B cell (primary cell): ENCODE measurements at regions not wholly inside any gene's neighbourhood (a gene's known extent, or its start where the extent isn't known, plus 50 kb on each side); places are given as distances from the start of the nearest gene placed in this dataset.

Experiments used
- ATAC-seq: fragments of 200-7000 bp; cut with Tn5 transposase; one replicate; pipeline ENCODE4 v1.10.0; 2021; ENCODE audit warnings: low read depth, mild to moderate bottlenecking, moderate number of reproducible peaks, moderate library complexity
- CTCF ChIA-PET: fragments of 350-600 bp; sonication (Branson Sonifier 250); formaldehyde crosslinking; loops from one replicate; lab custom pipeline; 2021; ENCODE audit warnings: antibody characterized with exemption, inconsistent platforms; lab: Charles Lee
- POLR2A ChIA-PET: fragments of 350-600 bp; sonication (Branson Sonifier 250); formaldehyde crosslinking; loops from one replicate; lab custom pipeline; 2021; ENCODE audit warnings: antibody characterized with exemption; lab: Charles Lee
- DNase-seq: peaks from one replicate; pipeline ENCODE4 v3.0.0; 2013
- H2AFZ ChIP-seq: 2 replicates; pipeline ENCODE4 v1.6.1; 2012; ENCODE audit warnings: mild to moderate bottlenecking, low read depth, low read length; ENCODE audit not compliant: insufficient read depth, poor library complexity, severe bottlenecking
- H3K27ac ChIP-seq, 2 donors: 1 replicate in 1 of 2; 2 replicates in 1 of 2; pipeline ENCODE4 v1.5.1; 2012 to 2013; ENCODE audit warnings: low read length in 2 of 2, mild to moderate bottlenecking in 2 of 2, moderate library complexity in 1 of 2
- H3K27me3 ChIP-seq, 4 experiments: fragments of 200-600 bp in 1 of 4; sonication (generic) in 1 of 4; replicated peaks in 1 of 4; 1 replicate in 2 of 4; 2 replicates in 2 of 4; pipeline versions ENCODE4 v1.6.1 to v1.7.0; 2013 to 2016; ENCODE audit warnings: low read length in 3 of 4, mild to moderate bottlenecking in 2 of 4, mixed read lengths in 1 of 4, moderate library complexity in 1 of 4; ENCODE audit not compliant: insufficient read depth in 4 of 4, control insufficient read depth in 3 of 4; ENCODE audit errors: control extremely low read depth in 1 of 4
- H3K36me3 ChIP-seq, 2 experiments: replicated peaks in 1 of 2; 1 replicate in 1 of 2; 2 replicates in 1 of 2; pipeline versions ENCODE4 v1.6.1 to v1.7.1; 2013; ENCODE audit warnings: low read length in 1 of 2; ENCODE audit not compliant: insufficient read depth in 2 of 2, control insufficient read depth in 1 of 2; ENCODE audit errors: control extremely low read depth in 1 of 2, extremely low read depth in 1 of 2
- H3K4me1 ChIP-seq, 2 donors: fragments of 200-600 bp in 1 of 2; sonication (generic) in 1 of 2; 1 replicate in 1 of 2; 2 replicates in 1 of 2; pipeline versions ENCODE4 v1.5.1 to v1.6.1; 2013 to 2017; ENCODE audit warnings: low read length in 2 of 2; ENCODE audit not compliant: control insufficient read depth in 2 of 2, insufficient read depth in 2 of 2
- H3K4me2 ChIP-seq: replicated peaks from 2 replicates; pipeline ENCODE3; 2012; ENCODE audit warnings: mild to moderate bottlenecking, low read depth, low read length; ENCODE audit not compliant: poor library complexity, severe bottlenecking
- H3K4me3 ChIP-seq, 5 experiments: fragments of 200-600 bp in 1 of 5; sonication (generic) in 1 of 5; 1 replicate in 3 of 5; 2 replicates in 2 of 5; pipeline versions ENCODE4 v1.5.1 to v1.7.0; 2011 to 2016; ENCODE audit warnings: low read length in 4 of 5, mild to moderate bottlenecking in 4 of 5, low read depth in 2 of 5, control low read depth in 1 of 5, moderate library complexity in 1 of 5; ENCODE audit not compliant: insufficient read depth in 1 of 5; ENCODE audit errors: control extremely low read depth in 1 of 5, extremely low read depth in 1 of 5
- H3K79me2 ChIP-seq: fragments of 200-600 bp; sonication (generic); one replicate; pipeline ENCODE4 v1.6.0; 2016; ENCODE audit warnings: low read length; ENCODE audit not compliant: control insufficient read depth, insufficient read depth
- H3K9ac ChIP-seq: fragments of 200-600 bp; sonication (generic); 2 replicates; pipeline ENCODE4 v1.6.1; 2017; ENCODE audit warnings: mild to moderate bottlenecking, low read length, moderate library complexity
- H3K9me3 ChIP-seq, 3 donors: one replicate each; pipeline versions ENCODE4 v1.6.1 to v1.7.1; 2013; ENCODE audit warnings: low read length in 2 of 3; ENCODE audit not compliant: control insufficient read depth in 2 of 3, insufficient read depth in 1 of 3; ENCODE audit errors: control extremely low read depth in 1 of 3
- H4K20me1 ChIP-seq: 2 replicates; pipeline ENCODE4 v1.6.0; 2012; ENCODE audit warnings: mild to moderate bottlenecking, low read length; ENCODE audit not compliant: insufficient read depth, control insufficient read depth, poor library complexity, severe bottlenecking
- H3K27ac Mint-ChIP-seq: one replicate; pipeline ENCODE4 v1.8.0; 2021; ENCODE audit warnings: mixed read lengths
- H3K27me3 Mint-ChIP-seq: one replicate; pipeline ENCODE4 v1.8.0; 2021; ENCODE audit warnings: mixed read lengths
- H3K4me1 Mint-ChIP-seq: one replicate; pipeline ENCODE4 v1.8.0; 2021; ENCODE audit warnings: mixed read lengths
- H3K4me3 Mint-ChIP-seq: one replicate; pipeline ENCODE4 v1.8.0; 2021; ENCODE audit warnings: mixed read lengths
- H3K9me3 Mint-ChIP-seq: one replicate; pipeline ENCODE4 v1.8.0; 2022; ENCODE audit warnings: mixed read lengths; ENCODE audit not compliant: insufficient read depth
- EZH2 ChIP-seq: IDR thresholded peaks from 2 replicates; pipeline ENCODE4 v1.6.1; 2012; ENCODE audit warnings: borderline replicate concordance, low read depth, mild to moderate bottlenecking, moderate library complexity, low read length; ENCODE audit not compliant: insufficient read depth, poor library complexity, severe bottlenecking
- WGBS: methylation state at CpG from one replicate; pipeline ENCODE4 v1.1.5; 2013; ENCODE audit warnings: missing lambda C conversion rate; ENCODE audit not compliant: insufficient coverage; 5-methylcytosine and 5-hydroxymethylcytosine counted together
- intact Hi-C: fragments of 100-400 bp; cut with micrococcal nuclease; formaldehyde crosslinking; loops from one replicate; pipeline ENCODE4 v1.10.0; 2022
- TF ChIP-seq, protein P1 (sequence below): fragments of 200-600 bp; IDR thresholded peaks from one replicate; pipeline ENCODE4 v1.8.0; 2022; ENCODE audit warnings: antibody characterized with exemption, mild to moderate bottlenecking

DNA sequence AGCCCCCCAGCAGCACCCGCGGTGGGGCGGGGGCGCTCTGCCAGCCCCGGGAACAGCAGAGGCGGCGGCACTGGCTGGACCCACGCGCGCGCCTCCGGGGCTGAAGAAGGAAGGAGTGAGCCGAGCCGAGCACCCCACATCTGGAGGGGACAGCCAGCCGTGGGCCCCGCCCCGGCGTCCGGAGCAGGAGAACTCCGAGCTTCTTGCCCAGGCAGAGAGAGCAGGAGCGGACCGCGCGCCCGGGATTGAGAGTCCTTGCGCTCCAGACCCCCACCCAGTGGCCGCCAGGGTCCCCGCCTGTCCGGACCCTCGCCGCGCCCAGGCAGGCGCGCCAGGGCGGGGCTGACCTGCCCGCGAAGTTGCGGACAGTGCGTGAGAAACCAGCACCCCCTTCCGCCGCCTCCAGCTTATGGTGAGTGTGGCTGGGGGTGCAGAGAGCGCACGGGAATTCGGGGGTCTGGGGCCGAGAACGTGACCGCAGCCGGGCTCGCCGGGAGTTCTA, 921.9 kb upstream of the EEF2KMT start:
- ChIA-PET CTCF (no interaction called here), POLR2A (no interaction called here)
- intact Hi-C loops = no loop called here
- TF ChIP-seq, protein P1, sequence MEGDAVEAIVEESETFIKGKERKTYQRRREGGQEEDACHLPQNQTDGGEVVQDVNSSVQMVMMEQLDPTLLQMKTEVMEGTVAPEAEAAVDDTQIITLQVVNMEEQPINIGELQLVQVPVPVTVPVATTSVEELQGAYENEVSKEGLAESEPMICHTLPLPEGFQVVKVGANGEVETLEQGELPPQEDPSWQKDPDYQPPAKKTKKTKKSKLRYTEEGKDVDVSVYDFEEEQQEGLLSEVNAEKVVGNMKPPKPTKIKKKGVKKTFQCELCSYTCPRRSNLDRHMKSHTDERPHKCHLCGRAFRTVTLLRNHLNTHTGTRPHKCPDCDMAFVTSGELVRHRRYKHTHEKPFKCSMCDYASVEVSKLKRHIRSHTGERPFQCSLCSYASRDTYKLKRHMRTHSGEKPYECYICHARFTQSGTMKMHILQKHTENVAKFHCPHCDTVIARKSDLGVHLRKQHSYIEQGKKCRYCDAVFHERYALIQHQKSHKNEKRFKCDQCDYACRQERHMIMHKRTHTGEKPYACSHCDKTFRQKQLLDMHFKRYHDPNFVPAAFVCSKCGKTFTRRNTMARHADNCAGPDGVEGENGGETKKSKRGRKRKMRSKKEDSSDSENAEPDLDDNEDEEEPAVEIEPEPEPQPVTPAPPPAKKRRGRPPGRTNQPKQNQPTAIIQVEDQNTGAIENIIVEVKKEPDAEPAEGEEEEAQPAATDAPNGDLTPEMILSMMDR = no peak
- no peak for TF ChIP-seq EZH2
- no peak overlapping the region for H2AFZ ChIP-seq
- Mint-ChIP-seq H3K9me3 (no peaks in the 10 kb centered on the region), H3K4me1 (no peaks in the 10 kb centered on the region), H3K27ac (no peak overlapping the region), H3K27me3 (peaks cover 14% of the 10 kb centered on the region), H3K4me3 (no peak overlapping the region)
- H3K27ac ChIP-seq = no peak overlapping the region
- H3K4me3 ChIP-seq = no peak overlapping the region
- H4K20me1 ChIP-seq = no peaks in the 10 kb centered on the region
- no peaks in the 10 kb centered on the region for H3K79me2 ChIP-seq
- H3K9me3 ChIP-seq = peaks cover 0 to 16% (median 3%) of the 10 kb centered on the region in 3 donors
- no peak overlapping the region for H3K9ac ChIP-seq
- no peak for ATAC-seq
- H3K4me2 ChIP-seq = no peak overlapping the region
- peaks cover 0 to 7% (median 0%) of the 10 kb centered on the region in 4 experiments for H3K27me3 ChIP-seq
- 11% methylated on average over 50 of the region's 50 CpGs for WGBS
- DNase-seq = no peak
- H3K4me1 ChIP-seq = no peaks in the 10 kb centered on the region
- no peaks in the 10 kb centered on the region for H3K36me3 ChIP-seq

DNA sequence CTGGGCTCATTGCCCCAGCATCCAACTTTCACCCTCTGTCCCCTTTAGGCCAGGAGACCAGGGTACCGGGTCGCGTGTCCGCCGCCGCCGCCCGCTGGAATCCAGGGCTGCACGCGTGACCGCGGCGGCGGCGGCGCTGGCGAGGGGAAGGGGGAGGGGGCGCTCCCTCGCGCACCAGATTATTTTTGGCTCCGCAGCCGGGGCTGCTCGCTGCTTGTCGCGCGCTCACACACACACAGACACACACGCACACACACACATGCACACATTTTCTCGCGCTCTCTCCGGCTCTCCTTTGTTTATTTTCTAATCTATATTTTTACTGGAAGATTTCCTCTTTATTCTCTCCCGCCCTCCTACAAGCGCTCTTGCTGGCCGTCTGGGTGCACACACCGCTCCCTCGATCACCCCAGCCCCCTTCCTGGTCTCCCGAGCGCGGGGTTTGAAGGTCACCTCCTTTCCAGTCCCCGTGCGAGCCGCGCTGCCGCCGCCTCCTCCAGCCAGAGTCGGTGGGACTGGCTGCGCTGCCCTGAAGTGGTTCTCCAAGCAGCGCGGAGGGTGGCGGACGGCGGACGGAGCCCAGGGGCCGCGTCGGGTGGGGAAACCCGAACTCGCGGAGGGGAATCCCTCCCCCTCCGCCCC, 921.4 kb upstream of the EEF2KMT start:
- Histone ChIP-seq H3K9ac (no peak overlapping the region), H3K9me3 (peaks cover 0 to 16% (median 3%) of the 10 kb centered on the region in 3 donors), H3K36me3 (no peaks in the 10 kb centered on the region), H3K4me1 (no peaks in the 10 kb centered on the region), H2AFZ (no peak overlapping the region), H3K27me3 (peaks cover 0 to 7% (median 0%) of the 10 kb centered on the region in 4 experiments), H3K4me3 (no peak overlapping the region), H3K79me2 (no peaks in the 10 kb centered on the region), H3K27ac (no peak overlapping the region), H3K4me2 (no peak overlapping the region), H4K20me1 (no peaks in the 10 kb centered on the region)
- no peak for TF ChIP-seq EZH2
- TF ChIP-seq, protein P1 = no peak
- CTCF ChIA-PET = no interaction called here
- Mint-ChIP-seq H3K27ac (no peak overlapping the region), H3K4me1 (no peaks in the 10 kb centered on the region), H3K4me3 (no peak overlapping the region), H3K9me3 (no peaks in the 10 kb centered on the region), H3K27me3 (peaks cover 14% of the 10 kb centered on the region)
- POLR2A ChIA-PET = no interaction called here
- WGBS = 9% methylated on average over 46 of the region's 59 CpGs
- intact Hi-C loops = no loop called here
- ATAC-seq (no peak), DNase-seq (no peak)
